HCT116 (cell line): ENCODE measurements at regions not wholly inside any gene's neighbourhood (a gene's known extent, or its start where the extent isn't known, plus 50 kb on each side); places are given as distances from the start of the nearest gene placed in this dataset.

ENCODE experiments used
- ATAC-seq: fragments of 200-7000 bp; cut with Tn5 transposase; 2 replicates; pipeline ENCODE4 v1.9.1; 2020; ENCODE audit warnings: mild to moderate bottlenecking, moderate library complexity
- BruUV-seq: library from RNA; stranded (reverse); fragments of 400-500 nt; replicated peaks from 2 replicates; lab custom pipeline; 2021; lab: Mats Ljungman, UMichigan
- CTCF ChIA-PET: fragments of 300-600 bp; sonication (Branson Sonifier 250); formaldehyde crosslinking; loops from one replicate; lab custom pipeline; 2021; ENCODE audit warnings: antibody characterized with exemption; lab: Charles Lee
- POLR2A ChIA-PET: fragments of 300-600, 350-600 bp; sonication (Branson Sonifier 250); formaldehyde crosslinking; loops from one replicate; lab custom pipeline; 2021; ENCODE audit warnings: antibody characterized with exemption; lab: Charles Lee
- RAD21 ChIA-PET, 2 experiments: fragments of 300-600 bp; sonication (Branson Sonifier 250); formaldehyde crosslinking; loops; one replicate each; lab custom pipeline; 2023; ENCODE audit warnings: low total read pairs in 2 of 2; ENCODE audit not compliant: uncharacterized antibody in 2 of 2, unreplicated experiment in 2 of 2, low non-redundant PET in 1 of 2; lab: Charles Lee
- DNase-seq: peaks from one replicate; pipeline ENCODE4 v3.0.0-alpha.2; 2010; ENCODE audit warnings: low read depth, low spot score
- H2AFZ ChIP-seq: fragments of 200-600 bp; shearing (Covaris generic), sonication (generic); 2 replicates; pipeline ENCODE4 v1.6.1; 2017; ENCODE audit warnings: low read depth, mixed run types, mixed read lengths, antibody characterized with exemption, low read length; ENCODE audit not compliant: poor library complexity, severe bottlenecking
- H3K27ac ChIP-seq: 2 replicates; pipeline ENCODE4 v1.5.1; 2012; ENCODE audit warnings: low read depth, low read length
- H3K27me3 ChIP-seq: fragments of 200-600 bp; sonication (generic); 2 replicates; pipeline ENCODE4 v1.6.1; 2016; ENCODE audit warnings: mixed run types, low read length, mixed read lengths; ENCODE audit not compliant: insufficient read depth
- H3K36me3 ChIP-seq, 2 experiments: fragments of 200-500 bp in 1 of 2; fragments of 200-600 bp in 1 of 2; sonication (Bioruptor generic) in 1 of 2; sonication (generic) in 1 of 2; 2 replicates each; pipeline versions ENCODE4 v1.5.1 to v1.6.1; 2014 to 2016; ENCODE audit warnings: low read length in 2 of 2, inconsistent platforms in 1 of 2, mixed read lengths in 1 of 2, mixed run types in 1 of 2; ENCODE audit not compliant: insufficient read depth in 2 of 2, control insufficient read depth in 1 of 2
- H3K4me1 ChIP-seq, 2 experiments: fragments of 200-600 bp in 1 of 2; sonication (generic) in 1 of 2; 2 replicates each; pipeline versions ENCODE4 v1.5.1 to v1.6.1; 2012 to 2017; ENCODE audit warnings: low read length in 2 of 2, inconsistent platforms in 1 of 2, mild to moderate bottlenecking in 1 of 2, mixed read lengths in 1 of 2, mixed run types in 1 of 2, moderate library complexity in 1 of 2; ENCODE audit not compliant: insufficient read depth in 2 of 2, control insufficient read depth in 1 of 2
- H3K4me2 ChIP-seq: fragments of 200-600 bp; sonication (generic); 2 replicates; pipeline ENCODE4 v1.6.1; 2017; ENCODE audit warnings: mixed run types, low read length, mixed read lengths
- H3K4me3 ChIP-seq, 2 experiments: fragments of 200-600 bp in 1 of 2; sonication (generic) in 1 of 2; replicated peaks in 1 of 2; 2 replicates each; pipeline ENCODE4 v1.5.1; 2011 to 2016; ENCODE audit warnings: low read length in 2 of 2, control low read depth in 1 of 2, low read depth in 1 of 2, mild to moderate bottlenecking in 1 of 2, mixed read lengths in 1 of 2, mixed run types in 1 of 2
- H3K79me2 ChIP-seq: fragments of 200-600 bp; sonication (generic); 2 replicates; pipeline ENCODE4 v1.6.1; 2017; ENCODE audit warnings: mild to moderate bottlenecking, mixed run types, low read length, moderate library complexity, mixed read lengths; ENCODE audit not compliant: insufficient read depth
- H3K9ac ChIP-seq: fragments of 200-600 bp; sonication (generic); 2 replicates; pipeline ENCODE4 v1.6.1; 2016; ENCODE audit warnings: low read length, mixed read lengths
- H3K9me2 ChIP-seq: fragments of 200-600 bp; sonication (generic), shearing (Covaris generic); 2 replicates; pipeline ENCODE4 v1.6.1; 2017; ENCODE audit warnings: mixed run types, mild to moderate bottlenecking, moderate library complexity; ENCODE audit not compliant: insufficient read depth
- H3K9me3 ChIP-seq, 2 experiments: fragments of 200-500 bp in 1 of 2; fragments of 200-600 bp in 1 of 2; sonication (Bioruptor generic) in 1 of 2; sonication (generic) in 1 of 2; 2 replicates each; pipeline ENCODE4 v1.6.1; 2014 to 2017; ENCODE audit warnings: low read length in 2 of 2, mixed read lengths in 2 of 2, inconsistent platforms in 1 of 2, low read depth in 1 of 2, mild to moderate bottlenecking in 1 of 2, mixed run types in 1 of 2, moderate library complexity in 1 of 2; ENCODE audit not compliant: control insufficient read depth in 1 of 2, insufficient read depth in 1 of 2
- H4K20me1 ChIP-seq: fragments of 200-600 bp; sonication (generic), shearing (Covaris generic); 2 replicates; pipeline ENCODE4 v1.6.1; 2017; ENCODE audit warnings: mixed run types, mild to moderate bottlenecking, moderate library complexity; ENCODE audit not compliant: insufficient read depth
- ATF3 ChIP-seq: IDR thresholded peaks from 2 replicates; pipeline ENCODE4 v1.6.1; 2012
- CBX3 ChIP-seq: IDR thresholded peaks from 2 replicates; pipeline ENCODE4 v1.6.1; 2012; ENCODE audit warnings: low read depth
- CEBPB ChIP-seq: IDR thresholded peaks from 2 replicates; pipeline ENCODE4 v1.6.1; 2012; ENCODE audit warnings: low read depth
- EGR1 ChIP-seq: IDR thresholded peaks from 2 replicates; pipeline ENCODE4 v1.6.1; 2012; ENCODE audit warnings: low read depth
- EZH2 ChIP-seq: fragments of 200-600 bp; sonication (generic); IDR thresholded peaks from 2 replicates; pipeline ENCODE4 v1.6.1; 2017; ENCODE audit warnings: antibody characterized with exemption, mixed run types
- EZH2phosphoT487 ChIP-seq: fragments of 200-600 bp; IDR thresholded peaks from 2 replicates; pipeline ENCODE4 v1.6.1; 2018; ENCODE audit warnings: antibody characterized with exemption, borderline replicate concordance
- JUND ChIP-seq: IDR thresholded peaks from 2 replicates; pipeline ENCODE4 v1.6.1; 2012
- MAX ChIP-seq: IDR thresholded peaks from 2 replicates; pipeline ENCODE4 v1.6.1; 2012
- POLR2A ChIP-seq: IDR thresholded peaks from 2 replicates; pipeline ENCODE4 v1.7.0; 2011; ENCODE audit warnings: borderline replicate concordance; ENCODE audit not compliant: insufficient read depth, insufficient read length; ENCODE audit errors: extremely low read depth
- POLR2AphosphoS5 ChIP-seq: IDR thresholded peaks from 2 replicates; pipeline ENCODE4 v1.6.1; 2011; ENCODE audit warnings: mild to moderate bottlenecking, low read depth, low read length, moderate library complexity
- RAD21 ChIP-seq: IDR thresholded peaks from 2 replicates; pipeline ENCODE4 v1.6.1; 2012; ENCODE audit warnings: low read depth, mild to moderate bottlenecking
- SRF ChIP-seq: IDR thresholded peaks from 2 replicates; pipeline ENCODE4 v1.6.1; 2012; ENCODE audit warnings: low read depth
- YY1 ChIP-seq: IDR thresholded peaks from 2 replicates; pipeline ENCODE4 v1.6.1; 2011; ENCODE audit warnings: low read length, low read depth, moderate library complexity, mild to moderate bottlenecking; ENCODE audit not compliant: insufficient replicate concordance; ENCODE audit errors: extremely low read depth
- ZFX ChIP-seq: fragments of 450-650 bp; IDR thresholded peaks from 2 replicates; pipeline ENCODE4 v1.6.1; 2017
- ZNF274 ChIP-seq: fragments of 200-500 bp; sonication (Bioruptor generic); IDR thresholded peaks from 2 replicates; pipeline ENCODE4 v1.6.1; 2014; ENCODE audit warnings: mild to moderate bottlenecking, low read depth, low read length, inconsistent platforms
- intact Hi-C: fragments of 100-400 bp; cut with micrococcal nuclease; formaldehyde crosslinking; loops from 2 replicates; pipeline ENCODE4 v1.10.0; 2022
- TF ChIP-seq, protein P1 (sequence below), 3 experiments: fragments of 200-600 bp in 1 of 3; sonication (generic) in 1 of 3; IDR thresholded peaks in 2 of 3; conservative IDR thresholded peaks in 1 of 3; 2 replicates each; pipeline ENCODE4 v1.5.1; 2012 to 2017; ENCODE audit warnings: low read depth in 2 of 3, low read length in 2 of 3, antibody characterized with exemption in 1 of 3, borderline replicate concordance in 1 of 3, control low read depth in 1 of 3, mild to moderate bottlenecking in 1 of 3, mixed read lengths in 1 of 3, mixed run types in 1 of 3, moderate library complexity in 1 of 3; ENCODE audit not compliant: insufficient read depth in 1 of 3
- TF ChIP-seq, protein P2 (sequence below): IDR thresholded peaks from 2 replicates; pipeline ENCODE4 v1.6.1; 2011; ENCODE audit warnings: mild to moderate bottlenecking, low read length, moderate library complexity; ENCODE audit not compliant: insufficient replicate concordance; ENCODE audit errors: extremely low read depth

DNA sequence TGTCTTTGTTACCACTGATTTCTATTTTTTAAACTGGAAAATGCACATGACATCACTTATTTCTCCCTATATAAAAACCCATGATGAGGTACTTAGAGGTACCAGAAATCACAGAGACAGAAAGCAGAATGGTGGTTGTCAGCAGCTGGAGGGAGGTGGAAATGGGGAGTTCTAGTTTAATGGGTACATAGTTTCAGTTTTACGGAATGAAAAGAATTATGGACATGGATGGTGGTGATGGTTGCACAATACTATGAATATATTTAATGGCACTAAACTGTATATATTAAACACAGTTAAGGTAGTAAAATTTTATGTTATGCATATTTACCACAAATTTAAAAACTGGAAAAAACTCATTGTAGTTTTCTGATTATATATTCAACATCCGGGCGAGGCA is 50.5 kb upstream of the CPEB4 start:
- H3K9me2 ChIP-seq: 0 out of 2 replicates have a peak, but pooled peaks cover 3% of the 10 kb centered on the region
- no peaks in the 10 kb centered on the region for H3K36me3 ChIP-seq
- no peak overlapping the region for H3K27ac ChIP-seq
- no peaks in the 10 kb centered on the region for H3K9me3 ChIP-seq
- no peaks in the 10 kb centered on the region for H3K27me3 ChIP-seq
- no peaks in the 10 kb centered on the region for H3K79me2 ChIP-seq
- no TSS peak for BruUV-seq
- ATAC-seq (no peak), DNase-seq (no peak)
- H4K20me1 ChIP-seq: no peaks in the 10 kb centered on the region
- POLR2A ChIA-PET: no interaction called here
- TF ChIP-seq ZFX: no peak
- no peak for TF ChIP-seq EZH2phosphoT487
- TF ChIP-seq MAX: no peak
- TF ChIP-seq POLR2AphosphoS5: no peak
- no peak for TF ChIP-seq RAD21
- TF ChIP-seq CEBPB: no peak
- no peak for TF ChIP-seq SRF
- TF ChIP-seq, protein P1, sequence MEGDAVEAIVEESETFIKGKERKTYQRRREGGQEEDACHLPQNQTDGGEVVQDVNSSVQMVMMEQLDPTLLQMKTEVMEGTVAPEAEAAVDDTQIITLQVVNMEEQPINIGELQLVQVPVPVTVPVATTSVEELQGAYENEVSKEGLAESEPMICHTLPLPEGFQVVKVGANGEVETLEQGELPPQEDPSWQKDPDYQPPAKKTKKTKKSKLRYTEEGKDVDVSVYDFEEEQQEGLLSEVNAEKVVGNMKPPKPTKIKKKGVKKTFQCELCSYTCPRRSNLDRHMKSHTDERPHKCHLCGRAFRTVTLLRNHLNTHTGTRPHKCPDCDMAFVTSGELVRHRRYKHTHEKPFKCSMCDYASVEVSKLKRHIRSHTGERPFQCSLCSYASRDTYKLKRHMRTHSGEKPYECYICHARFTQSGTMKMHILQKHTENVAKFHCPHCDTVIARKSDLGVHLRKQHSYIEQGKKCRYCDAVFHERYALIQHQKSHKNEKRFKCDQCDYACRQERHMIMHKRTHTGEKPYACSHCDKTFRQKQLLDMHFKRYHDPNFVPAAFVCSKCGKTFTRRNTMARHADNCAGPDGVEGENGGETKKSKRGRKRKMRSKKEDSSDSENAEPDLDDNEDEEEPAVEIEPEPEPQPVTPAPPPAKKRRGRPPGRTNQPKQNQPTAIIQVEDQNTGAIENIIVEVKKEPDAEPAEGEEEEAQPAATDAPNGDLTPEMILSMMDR (IDR thresholded peaks at IDR 0.05 in 2 of 3, conservative IDR thresholded peaks at IDR 0.05 in 1 of 3; ENCODE audit: borderline replicate concordance in 1 of 3, insufficient read depth in 1 of 3, low read depth in 2 of 3, low read length in 2 of 3): no peak
- no peak for TF ChIP-seq CBX3
- no peak for TF ChIP-seq YY1
- no peak for TF ChIP-seq POLR2A
- no peak for TF ChIP-seq ATF3
- TF ChIP-seq EZH2: no peak
- TF ChIP-seq ZNF274: no peak
- TF ChIP-seq, protein P2, sequence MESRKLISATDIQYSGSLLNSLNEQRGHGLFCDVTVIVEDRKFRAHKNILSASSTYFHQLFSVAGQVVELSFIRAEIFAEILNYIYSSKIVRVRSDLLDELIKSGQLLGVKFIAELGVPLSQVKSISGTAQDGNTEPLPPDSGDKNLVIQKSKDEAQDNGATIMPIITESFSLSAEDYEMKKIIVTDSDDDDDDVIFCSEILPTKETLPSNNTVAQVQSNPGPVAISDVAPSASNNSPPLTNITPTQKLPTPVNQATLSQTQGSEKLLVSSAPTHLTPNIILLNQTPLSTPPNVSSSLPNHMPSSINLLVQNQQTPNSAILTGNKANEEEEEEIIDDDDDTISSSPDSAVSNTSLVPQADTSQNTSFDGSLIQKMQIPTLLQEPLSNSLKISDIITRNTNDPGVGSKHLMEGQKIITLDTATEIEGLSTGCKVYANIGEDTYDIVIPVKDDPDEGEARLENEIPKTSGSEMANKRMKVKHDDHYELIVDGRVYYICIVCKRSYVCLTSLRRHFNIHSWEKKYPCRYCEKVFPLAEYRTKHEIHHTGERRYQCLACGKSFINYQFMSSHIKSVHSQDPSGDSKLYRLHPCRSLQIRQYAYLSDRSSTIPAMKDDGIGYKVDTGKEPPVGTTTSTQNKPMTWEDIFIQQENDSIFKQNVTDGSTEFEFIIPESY: no peak
- TF ChIP-seq EGR1: no peak
- no peak for TF ChIP-seq JUND
- no peaks in the 10 kb centered on the region for H3K4me1 ChIP-seq
- H2AFZ ChIP-seq: no peak overlapping the region
- RAD21 ChIA-PET: no interaction called here
- no peak overlapping the region for H3K4me3 ChIP-seq
- CTCF ChIA-PET: no interaction called here
- H3K9ac ChIP-seq: no peak overlapping the region
- intact Hi-C loops: no loop called here
- H3K4me2 ChIP-seq: no peak overlapping the region
